Activated CD4-positive, CD25-positive, alpha-beta regulatory T cell (primary cell): ENCODE measurements at regions not wholly inside any gene's neighbourhood (a gene's known extent, or its start where the extent isn't known, plus 50 kb on each side); places are given as distances from the start of the nearest gene placed in this dataset.

Experiments
- DNase-seq, 4 experiments: peaks; one replicate each; lab custom pipeline; 2025; lab: John Stamatoyannopoulos, UW

- DNase-seq = no peak
These were observed 312.7 kb upstream of the JARID2 start for GRCh38 chr6:14933183-14933544.

GRCh38 chr6:14934013-14934412, 311.9 kb upstream of the JARID2 start:
- DNase-seq = no peak

GRCh38 chr6:14934844-14935243, 311.0 kb upstream of the JARID2 start:
- no peak for DNase-seq

GRCh38 chr6:14936861-14937260, 309.0 kb upstream of the JARID2 start:
- no peak for DNase-seq

GRCh38 chr6:14943116-14943515, 302.8 kb upstream of the JARID2 start:
- no peak for DNase-seq

DNA sequence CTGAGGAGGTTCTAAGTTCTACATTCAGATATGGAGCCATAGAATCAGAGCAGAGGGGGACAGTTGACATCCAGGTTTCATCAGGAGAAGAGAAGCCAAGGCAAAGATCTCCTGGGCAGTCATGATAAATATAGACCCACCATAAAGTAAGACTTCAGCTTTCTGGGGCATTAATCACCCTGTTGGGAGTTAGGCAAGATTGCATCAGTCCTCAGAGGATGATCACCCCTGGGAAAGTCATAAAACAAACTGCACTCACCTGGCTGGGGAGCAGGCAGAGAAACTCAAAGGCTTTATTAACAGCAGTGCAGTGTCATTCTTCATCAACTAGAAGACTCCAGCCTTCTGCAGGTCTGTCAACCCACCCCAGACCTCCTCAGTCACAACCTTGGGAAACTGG, 301.3 kb upstream of the JARID2 start:
- no peak for DNase-seq

DNA sequence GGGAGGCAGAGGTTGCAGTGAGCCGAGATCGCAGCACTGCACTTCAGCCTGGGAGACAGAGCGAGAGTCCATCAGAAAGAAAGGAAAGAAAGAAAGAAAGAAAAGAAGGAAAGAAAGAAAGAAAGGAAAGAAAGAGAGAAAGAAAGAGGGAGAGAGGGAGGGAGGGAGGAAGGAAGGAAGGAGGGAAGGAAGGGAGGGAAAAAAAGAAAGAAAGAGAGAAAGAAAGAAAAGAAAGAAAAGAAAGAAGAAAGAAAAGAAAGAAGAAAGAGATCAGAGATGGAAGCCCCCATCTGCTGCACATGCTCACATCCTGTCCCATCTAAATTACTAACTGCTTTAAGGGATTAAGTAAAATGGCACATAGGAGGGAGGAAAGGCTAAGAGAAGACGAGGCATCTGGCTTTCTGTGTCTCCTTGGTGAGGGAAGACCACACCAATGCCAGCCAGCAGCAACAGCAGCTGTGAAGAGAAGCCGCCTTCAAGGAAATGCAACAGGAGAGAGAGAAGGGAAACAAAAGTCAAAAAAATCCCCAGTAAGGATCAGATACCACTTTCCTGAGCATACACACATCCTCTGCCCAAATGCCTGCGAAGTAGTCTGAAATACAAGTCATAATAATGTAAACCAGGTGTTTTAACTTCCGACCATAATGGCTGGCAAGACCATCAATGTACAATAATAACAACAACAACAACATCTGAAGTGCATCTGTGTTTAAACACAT, 300.2 kb upstream of the JARID2 start:
- DNase-seq = no peak

DNA sequence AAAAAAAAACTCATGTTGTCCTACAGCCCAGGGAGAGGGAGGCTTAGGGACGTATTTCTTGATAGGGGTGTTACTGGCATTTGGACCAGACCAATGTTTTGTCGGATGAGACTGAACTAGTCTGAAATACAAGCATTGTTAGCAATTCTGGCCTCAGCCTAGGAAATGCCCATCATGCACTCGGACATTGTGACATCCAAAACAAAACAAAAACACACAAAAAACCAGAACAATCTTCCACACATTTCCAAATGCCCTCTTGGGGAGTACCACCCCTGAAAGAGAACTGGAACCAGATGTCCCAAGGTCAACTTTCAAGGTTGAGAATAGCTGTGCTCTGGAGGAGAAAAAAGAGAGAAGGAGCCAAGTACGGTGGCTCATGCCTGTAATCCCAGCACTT, 299.1 kb upstream of the JARID2 start:
- DNase-seq = no peak

- DNase-seq = no peak
These were observed 297.2 kb upstream of the JARID2 start for GRCh38 chr6:14948586-14949245.

DNA sequence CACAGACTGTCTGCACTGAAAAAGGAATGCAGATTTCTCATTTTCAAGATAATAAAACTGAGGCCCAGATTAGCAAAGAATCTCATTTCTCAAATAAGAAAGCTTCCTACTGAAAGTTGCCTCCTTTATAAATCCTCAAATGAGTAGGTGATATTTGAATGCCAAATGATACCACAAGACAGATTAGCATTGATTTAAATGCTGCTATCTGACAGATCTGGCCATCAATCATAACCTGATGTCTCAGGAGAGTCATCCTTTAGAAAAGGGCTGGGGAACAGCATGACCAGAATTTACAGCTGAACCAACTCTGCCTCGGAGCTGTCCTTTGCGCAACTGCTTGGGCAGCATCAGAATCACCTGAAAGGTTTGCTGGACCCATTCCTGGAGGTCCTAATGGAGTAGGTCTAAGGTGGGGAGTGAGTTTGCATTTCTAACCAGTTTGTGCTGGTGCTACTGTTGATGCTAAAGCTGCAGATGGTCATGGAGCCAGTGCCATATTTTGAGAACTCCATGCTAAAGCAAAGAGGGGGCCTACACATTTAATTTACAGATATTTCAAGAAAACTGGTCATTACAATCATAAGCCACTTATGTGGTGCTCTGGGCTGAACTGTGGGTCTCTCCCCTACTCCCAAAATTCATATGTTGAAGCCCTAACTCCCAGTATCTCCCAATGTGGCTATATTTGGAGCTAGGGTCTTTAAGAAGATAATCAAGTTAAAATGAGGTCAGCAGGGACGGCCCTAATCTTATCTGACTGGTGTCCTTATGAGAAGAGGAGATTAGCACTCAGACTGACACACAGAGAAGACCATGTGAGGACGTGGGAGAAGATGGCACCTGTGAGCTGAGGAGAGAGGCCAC, 295.5 kb upstream of the JARID2 start:
- DNase-seq = no peak

GRCh38 chr6:14950970-14951276, 294.9 kb upstream of the JARID2 start:
- DNase-seq = no peak

- DNase-seq = no peak
These were observed 294.2 kb upstream of the JARID2 start for GRCh38 chr6:14951704-14952103.

GRCh38 chr6:14953836-14954235, 292.0 kb upstream of the JARID2 start:
- DNase-seq = no peak

GRCh38 chr6:14957355-14958059, 288.4 kb upstream of the JARID2 start:
- DNase-seq = no peak

GRCh38 chr6:14959324-14959885, 286.5 kb upstream of the JARID2 start:
- no peak for DNase-seq

GRCh38 chr6:14964556-14965270, 281.2 kb upstream of the JARID2 start:
- no peak for DNase-seq

DNA sequence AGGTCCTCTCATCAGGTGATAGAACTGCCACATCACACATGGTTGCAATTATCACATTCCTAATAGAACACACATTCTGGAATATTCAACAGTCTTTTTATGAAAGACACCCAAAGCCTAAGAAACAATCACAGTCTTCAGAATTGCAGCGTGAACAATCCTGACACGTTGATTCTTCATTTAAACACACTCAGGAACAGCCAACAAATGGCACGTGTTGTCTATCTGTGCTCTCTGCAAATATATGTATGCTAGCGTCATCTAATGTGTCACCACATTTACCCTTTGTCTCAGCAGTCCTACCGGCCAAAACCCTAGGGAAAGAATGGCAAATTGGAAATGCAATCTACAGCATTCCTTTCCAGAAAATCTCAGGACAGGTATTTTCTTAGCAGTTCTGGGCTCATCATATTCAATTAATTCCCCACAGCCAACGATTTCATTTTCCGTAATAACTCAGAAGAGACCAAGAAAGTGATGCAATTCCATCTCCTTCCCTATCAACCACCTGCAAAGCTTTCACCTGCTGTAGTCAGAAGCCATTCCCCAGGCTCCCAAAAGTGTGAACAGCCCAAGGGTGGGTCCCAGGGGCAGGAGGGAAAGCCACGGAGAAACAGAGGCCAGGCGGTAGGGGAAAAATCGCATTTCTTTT, 280.3 kb upstream of the JARID2 start:
- DNase-seq = no peak

- no peak for DNase-seq
These were observed 279.6 kb upstream of the JARID2 start for GRCh38 chr6:14966096-14966905.

DNA sequence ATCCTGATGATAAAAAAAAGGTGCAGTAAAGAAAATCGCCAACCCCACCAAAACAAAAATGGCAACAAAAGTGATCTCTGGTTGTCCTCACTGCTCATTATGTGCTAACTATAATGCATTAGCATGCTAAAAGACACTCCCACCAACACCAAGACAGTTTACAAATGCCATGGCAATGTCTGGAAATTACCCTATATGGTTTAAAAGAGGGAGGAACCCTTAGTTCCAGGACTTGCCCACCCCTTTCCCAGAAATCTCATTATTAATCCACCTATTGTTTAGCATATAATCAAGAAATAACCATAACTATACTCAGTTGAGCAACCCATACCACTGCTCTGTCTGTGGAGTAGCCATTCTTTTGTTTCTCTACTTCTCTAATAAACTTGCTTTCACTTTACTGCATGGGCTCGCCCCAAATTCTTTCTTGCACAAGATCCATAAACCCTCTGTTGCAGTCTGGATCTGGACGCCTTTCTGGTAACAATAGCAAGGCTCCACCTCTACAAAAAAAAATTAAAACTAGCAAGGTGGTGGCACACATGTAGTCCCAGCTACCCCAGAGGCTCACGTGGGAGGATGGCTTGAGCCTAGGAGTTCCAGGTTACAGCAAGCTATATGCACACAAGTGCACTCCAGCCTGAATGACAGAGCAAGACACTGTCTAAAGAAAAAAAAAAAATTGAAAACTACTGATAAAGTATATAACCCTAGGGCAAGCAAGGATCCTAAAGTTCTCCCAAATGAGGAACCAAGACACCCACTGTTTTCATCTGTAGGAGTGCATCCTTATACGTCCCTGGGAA, 278.8 kb upstream of the JARID2 start:
- no peak for DNase-seq
